Pancreas (tissue), 10 donors: ENCODE measurements at regions not wholly inside any gene's neighbourhood (a gene's known extent, or its start where the extent isn't known, plus 50 kb on each side); places are given as distances from the start of the nearest gene placed in this dataset.

Experiments
- ATAC-seq, 4 donors: fragments of 200-7000 bp; cut with Tn5 transposase; one replicate each; pipeline versions ENCODE4 v1.8.0 to v1.9.1; 2020; ENCODE audit warnings: mild to moderate bottlenecking in 4 of 4, moderate library complexity in 4 of 4
- DNase-seq, 6 donors: peaks; one replicate each; pipeline ENCODE4 v3.0.0-alpha.2; 2020
- FAIRE-seq: peaks from 2 replicates; lab custom pipeline; 2012; peaks lifted over from hg19 to GRCh38; lab: Jason Lieb, UNC
- H3K27ac ChIP-seq, 4 donors: fragments of 200-600 bp; sonication (generic); 1 replicate in 3 of 4; 2 replicates in 1 of 4; pipeline versions ENCODE4 v1.5.0 to v1.8.0; 2020
- H3K27me3 ChIP-seq, 4 donors: fragments of 200-600 bp; one replicate each; pipeline ENCODE4 v1.8.0; 2021
- H3K36me3 ChIP-seq, 3 donors: fragments of 200-600 bp; sonication (generic) in 1 of 3; one replicate each; pipeline versions ENCODE4 v1.5.0 to v1.8.0; 2020 to 2021
- H3K4me1 ChIP-seq, 3 donors: fragments of 200-600 bp; one replicate each; pipeline ENCODE4 v1.8.0; 2021
- H3K4me3 ChIP-seq, 4 donors: fragments of 200-600 bp; sonication (generic) in 2 of 4; one replicate each; pipeline versions ENCODE4 v1.5.0 to v1.8.0; 2020 to 2021
- H3K9me3 ChIP-seq, 4 donors: fragments of 200-600 bp; one replicate each; pipeline ENCODE4 v1.8.0; 2021
- CTCF ChIP-seq, 4 donors: fragments of 200-600 bp; sonication (generic) in 3 of 4; IDR thresholded peaks; one replicate each; pipeline versions ENCODE4 v1.5.0 to v1.8.0; 2021; ENCODE audit warnings: antibody characterized with exemption in 4 of 4
- WGBS, 2 donors: extraction: QIAGEN DNeasy Blood & Tissue Kit; methylation state at CpG; one replicate each; pipeline ENCODE4 v1.1.7; 2013; 5-methylcytosine and 5-hydroxymethylcytosine counted together
- intact Hi-C, 3 donors: fragments of 100-400 bp; cut with DNase I; formaldehyde crosslinking; loops; one replicate each; pipeline versions ENCODE4 v1.11.1 to v1.14.2; 2022
- donor health status: healthy with polysubstance abuse.
- donor health status: DM: no; HTN: no; CAD: no; lungs with moderate emphysema.
- donor health status: DM: no; HTN: no; CAD: no.
- donor health status: control.
- donor health status: control.
- donor health status: Bipolar disorder and iron deficiency.
- donor health status: DM: yes; HTN: yes; CAD: no.
- donor health status: DM: no; HTN: no; CAD: no.
- donor health status: DM: no; HTN: no; CAD: no.
- donor health status: DM: yes; HTN: yes; CAD: no.

GRCh38 chrX:128870361-128870760 lies 652.9 kb downstream of the SMARCA1 start:
- TF ChIP-seq CTCF (IDR thresholded peaks at IDR 0.05): no peak
- intact Hi-C loops: no loop called here
- Histone ChIP-seq H3K27ac (no peak overlapping the region), H3K27me3 (no peaks in the 10 kb centered on the region), H3K4me3 (no peak overlapping the region), H3K36me3 (no peaks in the 10 kb centered on the region), H3K4me1 (no peaks in the 10 kb centered on the region), H3K9me3 (no peaks in the 10 kb centered on the region)
- no peak for ATAC-seq
- no peak for DNase-seq
- no peak for FAIRE-seq

GRCh38 chrX:128862557-128862956 lies 660.7 kb downstream of the SMARCA1 start:
- DNase-seq (no peak), ATAC-seq (no peak), FAIRE-seq (no peak)
- no peak overlapping the region for H3K27ac ChIP-seq
- peaks cover 0 to 6% (median 0%) of the 10 kb centered on the region in 4 donors for H3K27me3 ChIP-seq
- WGBS, 2 donors: 66 to 74% methylated on average over 2 of the region's 2 CpGs
- H3K4me3 ChIP-seq: no peak overlapping the region
- intact Hi-C loops: no loop called here
- H3K9me3 ChIP-seq: no peaks in the 10 kb centered on the region
- TF ChIP-seq CTCF (IDR thresholded peaks at IDR 0.05): no peak
- H3K4me1 ChIP-seq: no peaks in the 10 kb centered on the region
- H3K36me3 ChIP-seq: no peaks in the 10 kb centered on the region

- Histone ChIP-seq H3K27me3 (peaks cover 0 to 3% (median 0%) of the 10 kb centered on the region in 4 donors), H3K36me3 (no peaks in the 10 kb centered on the region), H3K27ac (no peak overlapping the region), H3K9me3 (no peaks in the 10 kb centered on the region), H3K4me1 (no peaks in the 10 kb centered on the region), H3K4me3 (no peak overlapping the region)
- intact Hi-C loops: no loop called here
- FAIRE-seq (no peak), ATAC-seq (no peak), DNase-seq (no peak)
- TF ChIP-seq CTCF (IDR thresholded peaks at IDR 0.05): no peak
- WGBS, 2 donors: 49 to 58% methylated on average over 3 of the region's 3 CpGs
These were observed 674.9 kb downstream of the SMARCA1 start for GRCh38 chrX:128848374-128848773.

- no peak for TF ChIP-seq CTCF (IDR thresholded peaks at IDR 0.05)
- no peak for DNase-seq
- H3K27ac ChIP-seq: no peak overlapping the region
- no peaks in the 10 kb centered on the region for H3K36me3 ChIP-seq
- H3K27me3 ChIP-seq: peaks cover 0 to 3% (median 0%) of the 10 kb centered on the region in 4 donors
- H3K4me1 ChIP-seq: no peaks in the 10 kb centered on the region
- no peak for ATAC-seq
- no peak overlapping the region for H3K4me3 ChIP-seq
- intact Hi-C loops: no loop called here
- 70 to 80% methylated on average over 3 of the region's 3 CpGs for WGBS, 2 donors
- H3K9me3 ChIP-seq: no peaks in the 10 kb centered on the region
- FAIRE-seq: peak; percentile 82
These were observed 676.9 kb downstream of the SMARCA1 start for GRCh38 chrX:128846385-128846784.

- no peak for TF ChIP-seq CTCF (IDR thresholded peaks at IDR 0.05)
- Histone ChIP-seq H3K9me3 (no peaks in the 10 kb centered on the region), H3K4me1 (no peaks in the 10 kb centered on the region), H3K27ac (no peak overlapping the region), H3K4me3 (no peak overlapping the region), H3K36me3 (no peaks in the 10 kb centered on the region), H3K27me3 (no peaks in the 10 kb centered on the region)
- intact Hi-C loops: no loop called here
- ATAC-seq (no peak), DNase-seq (no peak), FAIRE-seq (peak; percentile 75)
- WGBS, 2 donors: 69 to 73% methylated on average over 5 of the region's 5 CpGs
These were observed 704.6 kb downstream of the SMARCA1 start for GRCh38 chrX:128818690-128819089.
